Activated T-cell treated with anti-CD3 and anti-CD28 coated beads, Interleukin-2, amount 50 U/mL, for 72 hours (primary cell): ENCODE measurements at regions not wholly inside any gene's neighbourhood (a gene's known extent, or its start where the extent isn't known, plus 50 kb on each side); places are given as distances from the start of the nearest gene placed in this dataset.
"Not testable (repeated sequence)": the region's sequence is repeated elsewhere in the genome, so short reads cannot be mapped to it uniquely, and the experiment has no call there.

Experiments used
- ATAC-seq, 2 donors: fragments of 150-1000 bp; cut with Tn5 transposase; replicated peaks in 1 of 2; 2 replicates each; pipeline ENCODE4 v1.10.0; 2021; ENCODE audit warnings: moderate library complexity in 2 of 2, mild to moderate bottlenecking in 1 of 2
- DNase-seq, 2 donors: peaks; one replicate each; pipeline ENCODE4 v3.0.0; 2021 to 2022; ENCODE audit warnings: mixed read lengths in 1 of 2
- H3K27ac Mint-ChIP-seq: one replicate; pipeline ENCODE4 v1.8.0; 2022; ENCODE audit warnings: mild to moderate bottlenecking, moderate library complexity, mixed read lengths
- H3K27me3 Mint-ChIP-seq: one replicate; pipeline ENCODE4 v1.8.0; 2022; ENCODE audit warnings: low read depth, mixed read lengths
- H3K36me3 Mint-ChIP-seq, 2 donors: one replicate each; pipeline ENCODE4 v1.8.0; 2022; ENCODE audit warnings: mixed read lengths in 2 of 2, mild to moderate bottlenecking in 1 of 2; ENCODE audit not compliant: insufficient read depth in 2 of 2
- H3K4me1 Mint-ChIP-seq: one replicate; pipeline ENCODE4 v1.8.0; 2022; ENCODE audit warnings: low read depth, mixed read lengths
- H3K4me3 Mint-ChIP-seq, 2 donors: one replicate each; pipeline ENCODE4 v1.8.0; 2022; ENCODE audit warnings: mild to moderate bottlenecking in 2 of 2, mixed read lengths in 2 of 2, moderate library complexity in 2 of 2
- H3K9me3 Mint-ChIP-seq, 2 donors: one replicate each; pipeline ENCODE4 v1.8.0; 2022; ENCODE audit warnings: mixed read lengths in 2 of 2

DNA sequence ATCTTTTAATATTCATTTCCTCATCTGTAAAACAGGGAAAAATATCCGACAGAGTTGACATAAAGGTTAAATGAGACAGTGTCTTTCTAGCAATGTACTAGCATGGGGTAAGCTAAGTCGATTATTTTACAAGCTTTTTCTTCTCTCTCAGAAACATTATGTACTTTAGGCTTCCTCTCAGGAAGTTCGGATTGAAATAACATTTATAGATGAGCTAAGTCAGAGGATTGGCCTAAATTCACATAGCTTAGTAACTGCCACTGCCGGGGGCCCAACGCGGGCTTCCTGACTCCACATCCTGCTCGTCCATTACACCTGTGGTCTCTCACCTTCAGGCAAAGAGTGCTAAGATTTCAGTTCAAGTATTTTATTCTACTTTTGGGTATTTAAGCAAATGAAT lies 462.3 kb upstream of the NFIA start:
- H3K36me3 Mint-ChIP-seq = no peaks in the 10 kb centered on the region
- no peak for ATAC-seq
- H3K9me3 Mint-ChIP-seq = no peaks in the 10 kb centered on the region
- H3K4me3 Mint-ChIP-seq = no peak overlapping the region
- no peak overlapping the region for H3K27ac Mint-ChIP-seq
- H3K4me1 Mint-ChIP-seq = no peaks in the 10 kb centered on the region
- DNase-seq = no peak
- peaks cover 9% of the 10 kb centered on the region for H3K27me3 Mint-ChIP-seq

- H3K9me3 Mint-ChIP-seq = peaks cover 0 to under 1% of the 10 kb centered on the region in 2 donors
- H3K4me3 Mint-ChIP-seq = no peak overlapping the region
- H3K27ac Mint-ChIP-seq = no peak overlapping the region
- H3K4me1 Mint-ChIP-seq = no peaks in the 10 kb centered on the region
- H3K36me3 Mint-ChIP-seq = no peaks in the 10 kb centered on the region
- ATAC-seq (no peak), DNase-seq (no peak)
- H3K27me3 Mint-ChIP-seq = peaks cover 9% of the 10 kb centered on the region
These were observed 462.8 kb upstream of the NFIA start for GRCh38 chr1:60619581-60619980.

DNA sequence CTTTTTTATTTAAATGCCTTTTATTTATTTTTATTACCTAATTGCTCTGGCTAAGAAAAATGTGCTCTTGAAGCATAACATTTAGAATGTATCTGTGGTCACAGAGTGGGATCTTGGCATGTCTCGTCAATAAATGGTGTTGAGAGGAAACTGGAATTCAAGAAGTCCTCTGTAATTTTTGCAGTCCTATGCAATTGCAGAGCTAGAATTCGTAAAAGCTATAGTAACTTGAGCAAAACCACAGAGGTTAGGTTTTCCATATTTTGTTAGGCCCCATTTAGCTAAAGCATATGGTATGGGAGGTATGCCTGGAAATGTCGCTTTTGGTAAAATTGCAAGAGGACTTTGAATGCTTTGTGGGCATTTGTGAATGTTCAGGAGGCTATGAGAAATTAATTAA lies 466.7 kb upstream of the NFIA start:
- Mint-ChIP-seq H3K27ac (no peak overlapping the region), H3K9me3 (peaks cover 0 to 2% of the 10 kb centered on the region in 2 donors), H3K4me3 (no peak overlapping the region), H3K27me3 (no peaks in the 10 kb centered on the region), H3K4me1 (no peaks in the 10 kb centered on the region), H3K36me3 (no peaks in the 10 kb centered on the region)
- no peak for DNase-seq
- ATAC-seq = no peak

GRCh38 chr1:60612790-60613189 lies 469.6 kb upstream of the NFIA start:
- Mint-ChIP-seq H3K4me1 (no peaks in the 10 kb centered on the region), H3K27me3 (no peaks in the 10 kb centered on the region), H3K27ac (no peak overlapping the region), H3K9me3 (peaks cover 0 to 2% of the 10 kb centered on the region in 2 donors), H3K4me3 (no peak overlapping the region), H3K36me3 (no peaks in the 10 kb centered on the region)
- DNase-seq (no peak), ATAC-seq (no peak)

- H3K27ac Mint-ChIP-seq, H3K4me1 Mint-ChIP-seq, H3K27me3 Mint-ChIP-seq, H3K4me3 Mint-ChIP-seq, H3K36me3 Mint-ChIP-seq, DNase-seq, ATAC-seq: not testable (repeated sequence)
- H3K9me3 Mint-ChIP-seq = peaks cover 3 to 14% of the 10 kb centered on the region in 2 donors
These were observed 475.4 kb upstream of the NFIA start for GRCh38 chr1:60606921-60607320.

DNA sequence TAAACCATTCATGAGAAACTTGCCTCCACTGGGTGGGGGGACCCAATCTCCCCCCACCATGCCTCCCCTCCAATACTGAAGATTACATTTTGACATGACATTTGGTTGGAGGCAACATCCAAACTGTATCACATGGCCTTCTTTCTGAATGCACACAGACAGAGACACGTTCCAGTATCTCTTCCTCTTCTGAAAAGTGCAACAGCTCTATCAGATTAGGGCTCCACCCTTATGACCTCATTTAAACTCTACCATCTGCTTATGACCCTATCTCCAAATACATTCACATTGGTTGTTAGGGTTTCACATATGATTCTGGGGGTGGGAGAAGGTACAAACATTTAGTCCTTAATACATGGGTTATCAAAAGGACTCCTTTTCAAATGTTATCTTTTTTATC lies 481.8 kb upstream of the NFIA start:
- H3K36me3 Mint-ChIP-seq = peaks cover 0 to 5% of the 10 kb centered on the region in 2 donors
- no peaks in the 10 kb centered on the region for H3K4me1 Mint-ChIP-seq
- H3K27ac Mint-ChIP-seq = no peak overlapping the region
- H3K9me3 Mint-ChIP-seq = peaks cover 1 to 17% of the 10 kb centered on the region in 2 donors
- ATAC-seq (no peak), DNase-seq (no peak)
- H3K27me3 Mint-ChIP-seq = peaks cover 5% of the 10 kb centered on the region
- H3K4me3 Mint-ChIP-seq = no peak overlapping the region

- Mint-ChIP-seq H3K27ac (no peak overlapping the region), H3K4me3 (no peak overlapping the region), H3K9me3 (peaks cover 1 to 18% of the 10 kb centered on the region in 2 donors), H3K27me3 (peaks cover 5% of the 10 kb centered on the region), H3K4me1 (no peaks in the 10 kb centered on the region), H3K36me3 (peaks cover 0 to 5% of the 10 kb centered on the region in 2 donors)
- DNase-seq (no peak), ATAC-seq (no peak)
These were observed 482.8 kb upstream of the NFIA start for GRCh38 chr1:60599574-60599973.

DNA sequence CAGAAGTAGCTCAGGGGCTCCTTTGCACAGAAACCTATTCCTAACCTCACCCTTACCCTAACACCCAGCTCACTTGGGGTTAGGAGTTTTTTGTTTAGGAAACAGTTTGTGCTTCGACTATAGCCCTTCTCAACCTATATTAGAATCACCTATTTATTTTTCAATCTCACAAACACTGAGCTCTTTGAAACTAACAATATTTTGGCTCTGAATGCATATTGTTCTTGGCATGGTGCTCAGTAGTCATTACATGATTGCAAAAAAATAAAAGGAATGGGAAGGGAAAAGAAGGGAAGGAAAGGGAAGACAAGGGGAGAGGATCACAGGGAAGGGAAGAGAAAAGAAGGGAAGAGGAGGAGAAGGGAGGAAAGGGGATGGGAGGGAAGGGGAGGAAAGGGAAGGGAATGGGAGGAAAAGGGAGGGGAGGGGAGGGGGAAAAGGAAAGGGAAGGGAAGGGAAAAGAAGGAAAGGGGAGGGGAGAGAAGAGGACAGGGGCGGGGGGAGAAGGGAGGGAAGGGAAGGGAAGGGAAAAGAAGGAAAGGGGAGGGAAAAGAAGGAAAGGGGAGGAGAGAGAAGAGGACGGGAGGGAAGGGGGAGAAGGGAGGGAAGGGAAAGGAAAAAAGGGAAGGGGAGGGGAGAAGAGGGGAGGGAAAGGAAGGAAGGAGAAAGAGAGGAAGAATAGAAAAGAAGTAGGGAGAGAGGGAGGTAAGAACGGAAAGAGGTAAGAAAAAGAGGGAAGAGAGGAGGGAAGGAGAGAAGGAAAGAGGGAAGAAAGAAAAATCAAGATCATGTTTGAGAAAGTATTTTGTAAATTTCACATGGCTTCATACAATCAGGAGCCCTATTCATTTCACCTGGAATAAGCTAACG lies 484.1 kb upstream of the NFIA start:
- DNase-seq (no peak), ATAC-seq (no peak)
- Mint-ChIP-seq H3K27me3 (peaks cover 5% of the 10 kb centered on the region), H3K9me3 (peaks cover 1 to 13% of the 10 kb centered on the region in 2 donors), H3K4me1 (no peaks in the 10 kb centered on the region), H3K4me3 (no peak overlapping the region), H3K36me3 (peaks cover 0 to 2% of the 10 kb centered on the region in 2 donors), H3K27ac (no peak overlapping the region)

DNA sequence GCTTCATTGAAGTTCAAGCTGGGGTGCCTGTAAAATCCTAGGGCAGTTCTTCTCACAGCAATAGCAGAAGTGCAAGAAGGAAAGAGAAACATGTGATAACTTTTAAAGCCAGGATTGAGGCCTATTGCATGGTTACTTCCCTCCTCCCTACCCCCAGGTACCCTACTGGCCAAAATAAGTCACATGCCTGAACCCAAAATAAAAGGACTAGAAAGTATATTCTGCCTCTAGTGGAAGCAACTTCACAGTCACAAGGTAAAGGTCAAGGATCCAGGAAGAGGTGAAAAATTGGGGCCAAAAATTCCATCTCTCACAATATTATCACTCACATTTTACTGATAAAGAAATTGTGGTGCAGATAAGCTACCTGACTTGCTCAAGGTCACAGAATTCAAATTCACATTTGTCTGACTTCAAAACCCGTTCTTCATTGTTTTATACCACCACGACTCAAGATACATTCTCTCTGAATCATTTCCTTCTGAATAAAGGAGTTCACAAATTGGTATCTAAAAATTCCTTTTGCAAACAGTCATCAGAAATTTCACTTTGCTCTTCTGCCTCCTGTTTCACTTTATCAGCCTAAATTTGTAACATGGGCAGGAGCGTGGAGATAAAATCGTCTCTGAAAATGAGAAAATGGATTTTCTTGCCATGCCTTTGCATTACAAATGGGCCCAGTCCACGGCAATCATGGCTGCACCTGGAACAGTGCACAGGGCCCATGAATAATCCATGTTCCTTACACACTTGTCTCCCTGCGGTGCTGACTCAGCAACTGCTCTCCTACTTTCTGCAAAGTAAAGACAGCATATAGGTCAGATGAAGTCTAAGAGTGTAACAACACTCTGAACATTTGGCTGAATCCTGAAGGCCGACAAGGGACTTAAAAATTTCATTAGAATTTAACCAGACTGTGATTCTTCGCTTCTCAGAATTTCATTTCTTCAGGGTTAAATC lies 485.3 kb upstream of the NFIA start:
- H3K9me3 Mint-ChIP-seq = peaks cover 1 to 12% of the 10 kb centered on the region in 2 donors
- H3K4me1 Mint-ChIP-seq = no peaks in the 10 kb centered on the region
- H3K27me3 Mint-ChIP-seq = peaks cover 5% of the 10 kb centered on the region
- ATAC-seq = no peak
- peaks cover 0 to 1% of the 10 kb centered on the region in 2 donors for H3K36me3 Mint-ChIP-seq
- no peak overlapping the region for H3K27ac Mint-ChIP-seq
- DNase-seq = no peak
- no peak overlapping the region for H3K4me3 Mint-ChIP-seq

- DNase-seq (no peak), ATAC-seq (no peak)
- Mint-ChIP-seq H3K36me3 (no peaks in the 10 kb centered on the region), H3K27me3 (no peaks in the 10 kb centered on the region), H3K4me3 (no peak overlapping the region), H3K27ac (no peak overlapping the region), H3K9me3 (peaks cover 2 to 8% of the 10 kb centered on the region in 2 donors), H3K4me1 (no peaks in the 10 kb centered on the region)
These were observed 490.8 kb upstream of the NFIA start for GRCh38 chr1:60591583-60591982.

DNA sequence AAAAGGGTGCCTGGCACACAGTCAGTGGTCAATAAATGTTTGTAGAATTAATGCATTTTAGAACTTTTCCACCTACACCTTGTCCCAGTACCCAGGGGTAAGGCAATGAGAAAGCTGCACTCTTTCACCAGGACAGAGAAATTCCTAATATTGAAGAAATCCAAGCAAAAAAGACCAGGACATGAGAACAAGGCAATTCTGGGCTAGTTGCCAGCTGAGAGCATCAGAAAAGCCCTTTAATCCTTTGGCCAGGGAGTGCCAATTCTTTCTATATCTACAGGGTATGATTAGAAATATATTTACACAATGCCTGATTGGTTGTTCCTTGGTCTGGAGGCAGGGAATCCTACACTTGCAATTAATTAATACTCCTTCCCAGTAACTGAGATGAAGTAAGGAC lies 492.4 kb upstream of the NFIA start:
- DNase-seq (no peak), ATAC-seq (no peak)
- Mint-ChIP-seq H3K36me3 (no peaks in the 10 kb centered on the region), H3K9me3 (peaks cover 2 to 4% of the 10 kb centered on the region in 2 donors), H3K27me3 (no peaks in the 10 kb centered on the region), H3K4me1 (no peaks in the 10 kb centered on the region), H3K4me3 (no peak overlapping the region), H3K27ac (no peak overlapping the region)

- ATAC-seq = no peak
- Mint-ChIP-seq H3K4me1 (no peaks in the 10 kb centered on the region), H3K27me3 (no peaks in the 10 kb centered on the region), H3K4me3 (no peak overlapping the region), H3K9me3 (peaks cover 2 to 4% of the 10 kb centered on the region in 2 donors), H3K27ac (no peak overlapping the region), H3K36me3 (no peaks in the 10 kb centered on the region)
- no peak for DNase-seq
These were observed 493.2 kb upstream of the NFIA start for GRCh38 chr1:60589046-60589748.

- no peak for ATAC-seq
- Mint-ChIP-seq H3K4me1 (no peaks in the 10 kb centered on the region), H3K4me3 (no peak overlapping the region), H3K27me3 (no peaks in the 10 kb centered on the region), H3K9me3 (peaks cover 5 to 6% of the 10 kb centered on the region in 2 donors), H3K27ac (no peak overlapping the region), H3K36me3 (peaks cover 2 to 7% of the 10 kb centered on the region in 2 donors)
- no peak for DNase-seq
These were observed 498.0 kb upstream of the NFIA start for GRCh38 chr1:60584371-60584770.
